Naive thymus-derived CD8-positive, alpha-beta T cell (primary cell): ENCODE measurements at regions not wholly inside any gene's neighbourhood (a gene's known extent, or its start where the extent isn't known, plus 50 kb on each side); places are given as distances from the start of the nearest gene placed in this dataset.

Source experiments
- ATAC-seq, 2 donors: fragments of 150-1000 bp; cut with Tn5 transposase in 1 of 2; sonication (Bioruptor Pico), chemical (Tn5 transposase) in 1 of 2; 1 replicate in 1 of 2; 2 replicates in 1 of 2; pipeline ENCODE4 v1.10.0; 2021; ENCODE audit warnings: mild to moderate bottlenecking in 2 of 2, moderate library complexity in 2 of 2
- POLR2A ChIA-PET: fragments of 350-600 bp; sonication (Branson Sonifier 250); formaldehyde crosslinking; loops from one replicate; lab custom pipeline; 2021; ENCODE audit warnings: antibody characterized with exemption; lab: Charles Lee
- DNase-seq, 10 donors: peaks; one replicate each; pipeline versions ENCODE4 v3.0.0 to v3.0.0-alpha.2; 2020 to 2022
- H3K27ac Mint-ChIP-seq, 10 donors: one replicate each; pipeline ENCODE4 v1.8.0; 2020 to 2022; ENCODE audit warnings: mild to moderate bottlenecking in 10 of 10, mixed read lengths in 10 of 10, moderate library complexity in 4 of 10, inconsistent platforms in 1 of 10
- H3K27me3 Mint-ChIP-seq, 5 donors: one replicate each; pipeline ENCODE4 v1.8.0; 2021 to 2022; ENCODE audit warnings: mixed read lengths in 5 of 5
- H3K36me3 Mint-ChIP-seq, 3 donors: one replicate each; pipeline ENCODE4 v1.8.0; 2020 to 2022; ENCODE audit warnings: mixed read lengths in 3 of 3, mild to moderate bottlenecking in 2 of 3, inconsistent platforms in 1 of 3
- H3K4me1 Mint-ChIP-seq, 4 donors: one replicate each; pipeline ENCODE4 v1.8.0; 2021 to 2022; ENCODE audit warnings: mixed read lengths in 4 of 4
- H3K4me3 Mint-ChIP-seq, 10 donors: one replicate each; pipeline ENCODE4 v1.8.0; 2020 to 2022; ENCODE audit warnings: mild to moderate bottlenecking in 10 of 10, mixed read lengths in 10 of 10, moderate library complexity in 6 of 10, inconsistent platforms in 1 of 10
- H3K9me3 Mint-ChIP-seq, 9 donors: one replicate each; pipeline ENCODE4 v1.8.0; 2020 to 2022; ENCODE audit warnings: mixed read lengths in 9 of 9, mild to moderate bottlenecking in 3 of 9, inconsistent platforms in 1 of 9, moderate library complexity in 1 of 9

GRCh38 chrX:45894864-45895645 lies 650.2 kb downstream of the ZNF674 start:
- no peak for ATAC-seq
- Mint-ChIP-seq H3K4me3 (no peak overlapping the region), H3K27ac (no peak overlapping the region), H3K36me3 (no peaks in the 10 kb centered on the region), H3K4me1 (no peaks in the 10 kb centered on the region), H3K27me3 (peaks cover 0 to 1% (median 0%) of the 10 kb centered on the region in 5 donors), H3K9me3 (peaks cover 0 to 10% (median 0%) of the 10 kb centered on the region in 9 donors)
- POLR2A ChIA-PET = no interaction called here
- no peak for DNase-seq

- Mint-ChIP-seq H3K4me1 (no peaks in the 10 kb centered on the region), H3K36me3 (no peaks in the 10 kb centered on the region), H3K9me3 (peaks cover 0 to 2% (median 0%) of the 10 kb centered on the region in 9 donors), H3K27me3 (no peaks in the 10 kb centered on the region), H3K27ac (no peak overlapping the region), H3K4me3 (no peak overlapping the region)
- DNase-seq (no peak), ATAC-seq (no peak)
- POLR2A ChIA-PET = no interaction called here
Measured at GRCh38 chrX:45889471-45889870, 655.8 kb downstream of the ZNF674 start.

- Mint-ChIP-seq H3K27ac (no peak overlapping the region), H3K9me3 (no peaks in the 10 kb centered on the region), H3K4me3 (no peak overlapping the region), H3K4me1 (no peaks in the 10 kb centered on the region), H3K27me3 (no peaks in the 10 kb centered on the region), H3K36me3 (no peaks in the 10 kb centered on the region)
- DNase-seq = no peak
- ATAC-seq = no peak
- POLR2A ChIA-PET = no interaction called here
Measured at GRCh38 chrX:45888518-45888917, 656.7 kb downstream of the ZNF674 start.

GRCh38 chrX:45885931-45886330 lies 659.3 kb downstream of the ZNF674 start:
- H3K36me3 Mint-ChIP-seq = no peaks in the 10 kb centered on the region
- no peak overlapping the region for H3K4me3 Mint-ChIP-seq
- POLR2A ChIA-PET = no interaction called here
- ATAC-seq = no peak
- no peaks in the 10 kb centered on the region for H3K27me3 Mint-ChIP-seq
- no peak overlapping the region for H3K27ac Mint-ChIP-seq
- H3K9me3 Mint-ChIP-seq = no peaks in the 10 kb centered on the region
- no peaks in the 10 kb centered on the region for H3K4me1 Mint-ChIP-seq
- DNase-seq = no peak

DNA sequence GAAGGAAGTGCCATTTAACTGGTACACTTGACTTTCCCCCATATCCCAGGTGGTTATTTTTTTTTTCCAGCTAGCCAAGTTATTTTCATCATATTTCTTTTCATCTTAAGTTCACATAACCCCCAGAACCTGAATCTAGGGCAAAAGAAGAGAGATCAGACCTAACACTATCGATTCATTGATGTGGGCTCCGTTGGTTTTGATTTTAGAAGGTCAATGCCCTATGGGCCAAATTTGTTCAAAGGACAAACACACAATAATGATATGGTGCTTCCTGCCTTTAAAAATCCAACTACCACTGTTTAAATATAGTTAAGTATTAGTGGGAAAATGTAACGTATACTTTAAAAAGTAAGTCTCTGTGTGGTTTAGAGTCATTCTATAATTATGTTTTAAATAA lies 665.7 kb downstream of the ZNF674 start:
- Mint-ChIP-seq H3K27ac (no peak overlapping the region), H3K36me3 (no peaks in the 10 kb centered on the region), H3K9me3 (no peaks in the 10 kb centered on the region), H3K27me3 (no peaks in the 10 kb centered on the region), H3K4me3 (no peak overlapping the region), H3K4me1 (no peaks in the 10 kb centered on the region)
- POLR2A ChIA-PET = no interaction called here
- ATAC-seq = no peak
- no peak for DNase-seq

GRCh38 chrX:45876206-45876605 lies 669.0 kb downstream of the ZNF674 start:
- DNase-seq (no peak), ATAC-seq (no peak)
- POLR2A ChIA-PET = no interaction called here
- no peak overlapping the region for H3K27ac Mint-ChIP-seq
- H3K4me1 Mint-ChIP-seq = peaks cover 0 to 5% (median 0%) of the 10 kb centered on the region in 4 donors
- H3K27me3 Mint-ChIP-seq = no peaks in the 10 kb centered on the region
- H3K4me3 Mint-ChIP-seq = no peak overlapping the region
- H3K36me3 Mint-ChIP-seq = no peaks in the 10 kb centered on the region
- no peaks in the 10 kb centered on the region for H3K9me3 Mint-ChIP-seq

- H3K4me1 Mint-ChIP-seq = peaks cover 0 to 5% (median 0%) of the 10 kb centered on the region in 4 donors
- H3K4me3 Mint-ChIP-seq = no peak overlapping the region
Measured at GRCh38 chrX:45873781-45874180, 671.4 kb downstream of the ZNF674 start.

DNA sequence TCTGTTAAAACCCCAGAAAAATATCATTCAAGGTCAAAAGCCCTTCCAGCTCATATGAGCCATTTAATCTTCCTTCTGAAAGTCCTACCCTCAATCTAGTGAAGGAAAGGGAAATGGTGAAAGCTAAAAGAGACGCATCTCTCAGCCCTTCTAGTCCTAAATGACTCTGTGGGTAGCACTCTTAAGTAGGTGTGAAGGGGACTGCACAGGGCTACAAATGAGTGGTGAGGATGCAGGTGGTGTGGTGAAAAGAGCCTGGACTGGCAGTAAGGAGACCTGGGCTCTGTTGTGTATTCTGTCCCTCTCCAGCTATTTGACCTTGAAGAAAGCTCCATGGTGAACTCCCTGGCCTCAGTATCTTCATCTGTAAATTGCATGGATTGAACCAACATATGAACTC lies 671.8 kb upstream of the DIPK2B start:
- H3K27ac Mint-ChIP-seq = no peak overlapping the region
- H3K4me3 Mint-ChIP-seq = no peak overlapping the region
- ATAC-seq (no peak), DNase-seq (no peak)
- no peaks in the 10 kb centered on the region for H3K27me3 Mint-ChIP-seq
- peaks cover 0 to 5% (median 0%) of the 10 kb centered on the region in 4 donors for H3K4me1 Mint-ChIP-seq
- H3K9me3 Mint-ChIP-seq = no peaks in the 10 kb centered on the region
- POLR2A ChIA-PET = no interaction called here
- H3K36me3 Mint-ChIP-seq = no peaks in the 10 kb centered on the region

More at GRCh38 chrX:45873781-45874180, 671.4 kb downstream of the ZNF674 start:
- no peak for ATAC-seq
- Mint-ChIP-seq H3K27me3 (no peaks in the 10 kb centered on the region), H3K9me3 (no peaks in the 10 kb centered on the region), H3K27ac (no peak overlapping the region), H3K36me3 (no peaks in the 10 kb centered on the region)
- POLR2A ChIA-PET = no interaction called here
- no peak for DNase-seq

DNA sequence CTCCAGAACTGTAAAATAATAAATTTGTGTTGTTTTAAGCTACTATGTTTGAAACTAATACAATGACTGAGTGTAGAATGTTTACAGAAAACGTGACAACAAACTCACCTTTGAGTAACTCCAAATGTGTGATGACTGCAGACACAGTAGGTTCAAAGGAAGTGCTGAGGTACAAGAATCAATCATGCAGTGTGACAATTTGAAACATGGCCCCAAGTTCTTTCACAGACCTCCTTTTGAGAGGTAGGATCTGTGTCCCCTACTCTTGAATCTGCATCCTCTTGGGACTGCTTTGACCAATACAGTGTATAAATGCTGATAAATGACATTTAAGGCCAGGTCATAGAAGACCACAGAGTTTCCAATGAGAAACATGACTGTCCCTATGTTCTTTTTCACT lies 667.7 kb upstream of the DIPK2B start:
- Mint-ChIP-seq H3K9me3 (no peaks in the 10 kb centered on the region), H3K27ac (no peak overlapping the region), H3K36me3 (no peaks in the 10 kb centered on the region), H3K4me3 (no peak overlapping the region), H3K27me3 (no peaks in the 10 kb centered on the region), H3K4me1 (peaks cover 0 to 5% (median 0%) of the 10 kb centered on the region in 4 donors)
- ATAC-seq (no peak), DNase-seq (no peak)
- POLR2A ChIA-PET = no interaction called here

DNA sequence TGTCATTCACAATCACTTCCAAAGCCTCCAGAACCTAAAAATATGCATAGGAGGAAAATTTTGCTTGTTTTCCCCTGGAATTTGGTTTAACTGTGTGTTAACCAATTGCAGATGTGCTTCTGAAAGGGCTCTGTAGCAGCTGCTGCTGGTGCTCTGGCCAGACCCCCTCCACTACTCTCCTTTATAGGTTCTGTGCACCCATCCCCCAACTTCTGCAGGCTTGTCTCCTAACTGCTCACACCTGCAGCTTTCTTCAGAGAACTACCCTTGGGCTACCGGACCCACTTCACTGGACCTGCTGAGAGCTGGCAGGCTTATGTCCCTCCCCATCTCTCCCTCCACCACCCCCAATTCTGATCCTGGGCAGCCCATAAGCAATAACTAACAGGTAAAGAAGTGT lies 662.1 kb upstream of the DIPK2B start:
- ATAC-seq (no peak), DNase-seq (no peak)
- Mint-ChIP-seq H3K4me3 (no peak overlapping the region), H3K27ac (no peak overlapping the region), H3K27me3 (no peaks in the 10 kb centered on the region), H3K36me3 (no peaks in the 10 kb centered on the region), H3K4me1 (no peaks in the 10 kb centered on the region), H3K9me3 (peaks cover 0 to 2% (median 0%) of the 10 kb centered on the region in 9 donors)
- POLR2A ChIA-PET = no interaction called here

DNA sequence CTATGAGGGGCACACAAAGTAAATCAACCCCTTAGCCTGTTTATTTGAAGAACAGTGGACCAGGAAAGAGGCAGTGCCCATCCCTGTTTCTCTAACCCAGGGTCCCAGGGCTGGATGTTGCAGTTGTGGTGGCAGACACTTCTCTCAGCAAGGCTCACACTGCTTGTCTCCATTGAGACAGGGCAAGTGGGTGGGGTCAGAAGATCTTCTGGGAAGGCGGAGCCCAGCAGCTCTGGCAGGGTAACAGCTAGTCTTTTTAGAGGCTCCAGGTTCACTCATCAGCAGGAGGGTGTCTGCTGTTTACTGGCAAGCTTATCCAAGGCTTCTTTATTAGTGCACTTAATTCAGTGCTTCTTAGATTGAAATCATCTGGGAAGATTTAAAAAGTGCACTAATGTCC lies 659.8 kb upstream of the DIPK2B start:
- no peaks in the 10 kb centered on the region for H3K27me3 Mint-ChIP-seq
- DNase-seq = no peak
- H3K27ac Mint-ChIP-seq = no peak overlapping the region
- POLR2A ChIA-PET = no interaction called here
- H3K4me3 Mint-ChIP-seq = no peak overlapping the region
- ATAC-seq = no peak
- H3K9me3 Mint-ChIP-seq = peaks cover 0 to 2% (median 0%) of the 10 kb centered on the region in 9 donors
- no peaks in the 10 kb centered on the region for H3K4me1 Mint-ChIP-seq
- no peaks in the 10 kb centered on the region for H3K36me3 Mint-ChIP-seq

DNA sequence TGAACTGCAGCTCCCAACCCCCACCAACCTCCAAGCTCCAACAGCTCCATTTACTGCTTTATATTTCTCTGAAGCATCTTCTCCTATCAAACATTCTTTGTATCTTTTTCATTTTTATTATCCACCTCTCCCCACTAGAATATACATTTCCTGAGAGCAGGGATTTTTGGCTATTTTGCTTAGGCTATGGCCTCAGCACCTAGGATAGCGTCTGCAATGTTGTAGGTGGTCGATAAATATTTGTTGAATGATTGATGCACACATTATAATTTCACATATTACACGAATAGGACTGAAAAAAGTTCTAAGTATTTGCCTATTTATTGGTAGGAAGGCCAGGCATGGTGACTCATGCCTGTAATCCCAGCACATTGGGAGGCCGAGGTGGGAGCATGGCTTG lies 658.7 kb upstream of the DIPK2B start:
- POLR2A ChIA-PET = no interaction called here
- H3K4me3 Mint-ChIP-seq = no peak overlapping the region
- ATAC-seq (no peak), DNase-seq (no peak)
- H3K27me3 Mint-ChIP-seq = peaks cover 0 to 3% (median 0%) of the 10 kb centered on the region in 5 donors
- no peaks in the 10 kb centered on the region for H3K4me1 Mint-ChIP-seq
- no peaks in the 10 kb centered on the region for H3K36me3 Mint-ChIP-seq
- peaks cover 0 to 2% (median 0%) of the 10 kb centered on the region in 9 donors for H3K9me3 Mint-ChIP-seq
- no peak overlapping the region for H3K27ac Mint-ChIP-seq

DNA sequence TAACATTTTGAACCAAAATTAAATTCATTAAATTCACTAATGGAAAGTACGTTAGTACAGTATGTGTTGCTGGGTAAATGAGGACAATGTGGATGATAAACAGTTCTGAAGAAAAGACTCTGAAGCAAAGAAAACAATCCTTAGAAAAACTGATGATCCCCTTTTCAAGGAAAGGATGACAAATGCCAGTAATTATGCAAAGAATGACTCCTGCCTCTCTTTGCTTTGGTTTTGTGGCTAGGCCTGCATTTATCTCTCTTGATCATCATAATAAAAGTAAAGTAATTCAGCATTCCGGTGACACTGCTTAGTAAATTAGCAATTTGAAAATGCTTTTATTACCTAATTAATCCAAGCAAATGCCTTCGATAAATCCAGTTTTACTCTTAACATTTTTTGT lies 652.2 kb upstream of the DIPK2B start:
- ATAC-seq (no peak), DNase-seq (no peak)
- H3K4me1 Mint-ChIP-seq = peaks cover 6 to 16% (median 8%) of the 10 kb centered on the region in 4 donors
- peaks cover 0 to 10% (median 0%) of the 10 kb centered on the region in 3 donors for H3K36me3 Mint-ChIP-seq
- POLR2A ChIA-PET = no interaction called here
- H3K27me3 Mint-ChIP-seq = peaks cover 0 to 3% (median 0%) of the 10 kb centered on the region in 5 donors
- no peak overlapping the region for H3K27ac Mint-ChIP-seq
- H3K4me3 Mint-ChIP-seq = peak overlapping the region in 2 of 10 donors; percentile 17 to 52
- H3K9me3 Mint-ChIP-seq = no peaks in the 10 kb centered on the region
